Karpas-422 (cell line): ENCODE measurements at regions not wholly inside any gene's neighbourhood (a gene's known extent, or its start where the extent isn't known, plus 50 kb on each side); places are given as distances from the start of the nearest gene placed in this dataset.

ENCODE experiments used
- DNase-seq: peaks from one replicate; pipeline ENCODE4 v3.0.0-alpha.2; 2015
- H2AFZ ChIP-seq: fragments of 200-600 bp; sonication (generic); 2 replicates; pipeline ENCODE4 v1.6.1; 2014; ENCODE audit warnings: antibody characterized with exemption, low read length, mixed read lengths
- H3K27ac ChIP-seq: fragments of 200-600 bp; sonication (generic); 2 replicates; pipeline ENCODE4 v1.5.1; 2014; ENCODE audit warnings: mild to moderate bottlenecking, low read length, moderate library complexity
- H3K27me3 ChIP-seq: fragments of 200-600 bp; sonication (generic); 2 replicates; pipeline ENCODE4 v1.6.1; 2014; ENCODE audit warnings: low read length, mixed read lengths
- H3K36me3 ChIP-seq: fragments of 200-600 bp; sonication (generic); 2 replicates; pipeline ENCODE4 v1.6.1; 2014; ENCODE audit warnings: low read length, mixed read lengths; ENCODE audit not compliant: insufficient read depth
- H3K4me1 ChIP-seq: fragments of 200-600 bp; sonication (generic); 2 replicates; pipeline ENCODE4 v1.6.1; 2014; ENCODE audit warnings: mild to moderate bottlenecking, low read length, mixed read lengths
- H3K4me2 ChIP-seq: fragments of 200-600 bp; sonication (generic); 2 replicates; pipeline ENCODE4 v1.6.1; 2014; ENCODE audit warnings: low read length, low read depth, mild to moderate bottlenecking; ENCODE audit not compliant: poor library complexity, severe bottlenecking
- H3K4me3 ChIP-seq: fragments of 200-600 bp; sonication (generic); 2 replicates; pipeline ENCODE4 v1.5.1; 2014; ENCODE audit warnings: mild to moderate bottlenecking, antibody characterized with exemption, low read length, mixed read lengths
- H3K79me2 ChIP-seq: fragments of 200-600 bp; sonication (generic); 2 replicates; pipeline ENCODE4 v1.6.1; 2014; ENCODE audit warnings: mild to moderate bottlenecking, low read length, mixed read lengths
- H3K9ac ChIP-seq: fragments of 200-600 bp; sonication (generic); 2 replicates; pipeline ENCODE4 v1.6.0; 2014; ENCODE audit warnings: low read length
- H3K9me2 ChIP-seq: fragments of 200-600 bp; sonication (generic), shearing (Covaris generic); replicated peaks from 2 replicates; pipeline ENCODE4 v1.6.0; 2014; ENCODE audit warnings: mild to moderate bottlenecking, low read length, moderate library complexity; ENCODE audit not compliant: insufficient read depth
- H3K9me3 ChIP-seq: fragments of 300-700, 200-600 bp; sonication (generic); 2 replicates; pipeline ENCODE4 v1.6.1; 2014; ENCODE audit warnings: low read length, mixed read lengths
- H4K20me1 ChIP-seq: fragments of 200-600 bp; sonication (generic); 2 replicates; pipeline ENCODE4 v1.6.1; 2014; ENCODE audit warnings: mild to moderate bottlenecking, antibody characterized with exemption, low read length, low read depth; ENCODE audit not compliant: insufficient read depth

DNA sequence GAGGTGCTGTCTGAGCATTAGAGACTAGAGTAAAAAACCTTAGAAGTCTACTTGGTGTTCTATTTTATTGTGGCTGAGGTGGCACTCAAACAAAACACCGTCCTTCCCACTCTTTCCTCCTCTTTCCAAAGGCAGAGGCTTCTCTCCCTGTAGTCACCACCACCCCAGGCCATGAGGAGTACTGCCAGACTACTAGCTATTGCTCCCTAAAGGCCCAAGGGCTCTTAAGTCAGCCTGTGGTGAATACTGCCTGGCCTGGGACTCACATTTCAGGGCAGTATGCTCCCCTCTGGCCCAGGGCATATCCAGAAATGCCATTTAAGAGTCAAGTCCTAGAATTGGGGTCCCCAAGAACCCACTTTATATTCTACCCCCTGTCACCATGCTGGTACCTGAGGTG is 309.7 kb upstream of the IMPG1 start:
- no peaks in the 10 kb centered on the region for H3K79me2 ChIP-seq
- H3K4me2 ChIP-seq, result no peak overlapping the region
- no peak overlapping the region for H2AFZ ChIP-seq
- no peaks in the 10 kb centered on the region for H3K36me3 ChIP-seq
- no peak overlapping the region for H3K4me3 ChIP-seq
- no peak overlapping the region for H3K9ac ChIP-seq
- no peaks in the 10 kb centered on the region for H3K9me2 ChIP-seq
- H3K27me3 ChIP-seq, result no peaks in the 10 kb centered on the region
- DNase-seq, result no peak
- H3K9me3 ChIP-seq, result peaks cover 26% of the 10 kb centered on the region
- no peak overlapping the region for H3K27ac ChIP-seq
- no peaks in the 10 kb centered on the region for H4K20me1 ChIP-seq
- H3K4me1 ChIP-seq, result no peaks in the 10 kb centered on the region

- no peaks in the 10 kb centered on the region for H4K20me1 ChIP-seq
- no peak overlapping the region for H3K4me2 ChIP-seq
- H3K9ac ChIP-seq, result no peak overlapping the region
- H3K4me3 ChIP-seq, result no peak overlapping the region
- H3K27ac ChIP-seq, result no peak overlapping the region
- H3K9me3 ChIP-seq, result peaks cover 25% of the 10 kb centered on the region
- no peaks in the 10 kb centered on the region for H3K9me2 ChIP-seq
- DNase-seq, result no peak
- H3K36me3 ChIP-seq, result no peaks in the 10 kb centered on the region
- no peaks in the 10 kb centered on the region for H3K27me3 ChIP-seq
- no peak overlapping the region for H2AFZ ChIP-seq
- no peaks in the 10 kb centered on the region for H3K79me2 ChIP-seq
- H3K4me1 ChIP-seq, result no peaks in the 10 kb centered on the region
Observed at GRCh38 chr6:76381612-76382011, 309.1 kb upstream of the IMPG1 start.

DNA sequence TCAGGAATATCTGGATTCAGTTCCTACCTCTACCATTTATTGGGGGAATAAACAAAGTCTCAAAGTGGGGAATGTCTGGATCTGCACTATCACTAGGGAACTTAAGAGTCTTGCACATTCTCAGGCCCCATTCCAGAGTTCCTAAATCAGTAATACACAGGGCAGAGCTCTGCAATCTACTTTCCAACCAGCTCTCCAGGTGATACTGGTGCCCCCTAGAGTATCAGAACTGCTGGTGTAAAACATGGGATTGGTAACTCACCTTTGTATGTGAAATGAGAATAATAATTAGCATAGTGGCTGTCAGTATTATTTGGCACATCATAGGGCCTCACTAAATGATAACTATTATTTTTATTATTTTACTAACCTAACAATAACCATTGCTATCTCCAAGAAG is 278.8 kb upstream of the IMPG1 start:
- H3K79me2 ChIP-seq, result no peaks in the 10 kb centered on the region
- H3K36me3 ChIP-seq, result no peaks in the 10 kb centered on the region
- no peak overlapping the region for H3K4me3 ChIP-seq
- no peaks in the 10 kb centered on the region for H3K27me3 ChIP-seq
- no peak overlapping the region for H3K4me2 ChIP-seq
- H2AFZ ChIP-seq, result no peak overlapping the region
- DNase-seq, result peak; percentile 44
- H3K4me1 ChIP-seq, result no peaks in the 10 kb centered on the region
- H3K9me2 ChIP-seq, result no peaks in the 10 kb centered on the region
- H4K20me1 ChIP-seq, result no peaks in the 10 kb centered on the region
- H3K27ac ChIP-seq, result no peak overlapping the region
- peaks cover 2% of the 10 kb centered on the region for H3K9me3 ChIP-seq
- no peak overlapping the region for H3K9ac ChIP-seq

DNA sequence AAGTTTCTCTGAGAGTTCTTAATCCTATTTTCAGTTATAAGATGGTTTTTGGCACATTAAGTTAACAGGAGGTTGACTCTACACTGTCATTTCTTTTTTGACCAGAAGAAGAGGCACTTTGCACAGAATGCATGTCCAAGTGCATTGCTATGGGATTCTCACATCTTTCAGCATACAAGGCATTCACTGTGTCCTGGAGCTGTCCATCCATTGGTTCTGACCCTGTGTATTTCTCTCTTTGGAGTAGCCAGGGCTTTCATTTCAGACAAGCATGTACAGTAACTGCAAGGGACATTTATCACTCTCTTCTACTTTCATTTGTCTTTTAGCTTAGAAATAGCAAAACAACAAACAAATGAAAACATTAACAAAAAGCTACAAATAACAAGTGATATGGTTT is 275.1 kb upstream of the IMPG1 start:
- H3K4me3 ChIP-seq, result no peak overlapping the region
- no peaks in the 10 kb centered on the region for H3K36me3 ChIP-seq
- no peak overlapping the region for H3K4me2 ChIP-seq
- no peak overlapping the region for H3K9ac ChIP-seq
- H3K4me1 ChIP-seq, result no peaks in the 10 kb centered on the region
- no peaks in the 10 kb centered on the region for H3K27me3 ChIP-seq
- no peaks in the 10 kb centered on the region for H4K20me1 ChIP-seq
- H3K27ac ChIP-seq, result no peak overlapping the region
- peaks cover 9% of the 10 kb centered on the region; the same call in 1 of the 2 replicates for H3K9me3 ChIP-seq
- H3K9me2 ChIP-seq, result no peaks in the 10 kb centered on the region
- no peaks in the 10 kb centered on the region for H3K79me2 ChIP-seq
- H2AFZ ChIP-seq, result no peak overlapping the region
- DNase-seq, result no peak

- Histone ChIP-seq H3K9me3 (peaks cover 17% of the 10 kb centered on the region; the same call in 1 of the 2 replicates), H3K79me2 (no peaks in the 10 kb centered on the region), H3K27ac (no peak overlapping the region), H3K4me2 (no peak overlapping the region), H2AFZ (no peak overlapping the region), H3K9me2 (0 out of 2 replicates have a peak, but pooled peaks cover 3% of the 10 kb centered on the region), H3K27me3 (no peaks in the 10 kb centered on the region), H3K36me3 (no peaks in the 10 kb centered on the region), H3K9ac (no peak overlapping the region), H3K4me3 (no peak overlapping the region), H3K4me1 (no peaks in the 10 kb centered on the region), H4K20me1 (no peaks in the 10 kb centered on the region)
- DNase-seq, result no peak
Observed at GRCh38 chr6:76342611-76343160, 270.2 kb upstream of the IMPG1 start.

- Histone ChIP-seq H2AFZ (no peak overlapping the region), H3K4me3 (no peak overlapping the region), H3K9me2 (no peaks in the 10 kb centered on the region), H3K36me3 (no peaks in the 10 kb centered on the region), H4K20me1 (no peaks in the 10 kb centered on the region), H3K4me1 (no peaks in the 10 kb centered on the region), H3K79me2 (no peaks in the 10 kb centered on the region), H3K9ac (no peak overlapping the region), H3K27ac (no peak overlapping the region), H3K4me2 (no peak overlapping the region), H3K9me3 (peaks cover 14% of the 10 kb centered on the region), H3K27me3 (no peaks in the 10 kb centered on the region)
- no peak for DNase-seq
Observed at GRCh38 chr6:76330031-76330430, 257.6 kb upstream of the IMPG1 start.

DNA sequence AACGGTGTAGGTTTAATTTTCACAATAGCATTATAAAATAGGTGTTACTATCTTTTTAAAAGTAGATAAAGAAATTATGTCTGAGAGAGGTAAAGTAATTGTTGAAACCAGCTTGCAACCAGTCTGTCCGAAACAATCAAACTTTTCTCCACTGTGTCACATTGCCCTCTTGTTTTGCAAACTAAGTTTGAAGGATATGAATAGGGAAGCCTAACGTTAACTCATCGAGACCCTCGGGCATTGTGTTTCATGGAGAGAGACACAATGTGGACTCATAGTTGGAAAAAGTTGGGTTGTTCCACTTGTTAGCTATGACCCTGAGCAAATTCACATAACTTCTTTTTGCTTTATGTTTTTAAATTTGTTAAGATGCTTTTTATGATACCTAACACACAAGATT is 254.4 kb upstream of the IMPG1 start:
- Histone ChIP-seq H3K27me3 (no peaks in the 10 kb centered on the region), H3K4me2 (no peak overlapping the region), H3K4me3 (no peak overlapping the region), H3K27ac (no peak overlapping the region), H3K4me1 (no peaks in the 10 kb centered on the region), H3K36me3 (no peaks in the 10 kb centered on the region), H3K79me2 (no peaks in the 10 kb centered on the region), H2AFZ (no peak overlapping the region), H3K9me3 (peaks cover 26% of the 10 kb centered on the region), H3K9ac (no peak overlapping the region), H4K20me1 (no peaks in the 10 kb centered on the region), H3K9me2 (no peaks in the 10 kb centered on the region)
- no peak for DNase-seq
